Ishikawa (cell line): ENCODE measurements at regions not wholly inside any gene's neighbourhood (a gene's known extent, or its start where the extent isn't known, plus 50 kb on each side); places are given as distances from the start of the nearest gene placed in this dataset.

Source experiments
- CEBPB ChIP-seq: IDR thresholded peaks from 2 replicates; pipeline ENCODE4 v1.6.1; 2012
- EP300 ChIP-seq: IDR thresholded peaks from 2 replicates; pipeline ENCODE4 v1.6.1; 2012; ENCODE audit warnings: borderline replicate concordance
- NFIC ChIP-seq: IDR thresholded peaks from 2 replicates; pipeline ENCODE4 v1.6.1; 2012
- TAF1 ChIP-seq: IDR thresholded peaks from 2 replicates; pipeline ENCODE4 v1.6.1; 2012; ENCODE audit warnings: low read depth, mild to moderate bottlenecking
- TCF12 ChIP-seq: IDR thresholded peaks from 2 replicates; pipeline ENCODE4 v1.6.1; 2012; ENCODE audit warnings: low read depth
- YY1 ChIP-seq: IDR thresholded peaks from 2 replicates; pipeline ENCODE4 v1.6.1; 2012; ENCODE audit warnings: low read depth
- TF ChIP-seq, protein P1 (sequence below): IDR thresholded peaks from 2 replicates; pipeline ENCODE4 v1.6.1; 2012; ENCODE audit warnings: low read depth, mild to moderate bottlenecking
- TF ChIP-seq, protein P2 (sequence below): IDR thresholded peaks from 2 replicates; pipeline ENCODE4 v1.6.1; 2012

GRCh38 chr15:36332301-36332700 lies 247.1 kb upstream of the CDIN1 start:
- TF ChIP-seq TCF12 (no peak), NFIC (no peak), EP300 (no peak), YY1 (no peak), CEBPB (no peak), TAF1 (no peak)
- TF ChIP-seq, protein P1, sequence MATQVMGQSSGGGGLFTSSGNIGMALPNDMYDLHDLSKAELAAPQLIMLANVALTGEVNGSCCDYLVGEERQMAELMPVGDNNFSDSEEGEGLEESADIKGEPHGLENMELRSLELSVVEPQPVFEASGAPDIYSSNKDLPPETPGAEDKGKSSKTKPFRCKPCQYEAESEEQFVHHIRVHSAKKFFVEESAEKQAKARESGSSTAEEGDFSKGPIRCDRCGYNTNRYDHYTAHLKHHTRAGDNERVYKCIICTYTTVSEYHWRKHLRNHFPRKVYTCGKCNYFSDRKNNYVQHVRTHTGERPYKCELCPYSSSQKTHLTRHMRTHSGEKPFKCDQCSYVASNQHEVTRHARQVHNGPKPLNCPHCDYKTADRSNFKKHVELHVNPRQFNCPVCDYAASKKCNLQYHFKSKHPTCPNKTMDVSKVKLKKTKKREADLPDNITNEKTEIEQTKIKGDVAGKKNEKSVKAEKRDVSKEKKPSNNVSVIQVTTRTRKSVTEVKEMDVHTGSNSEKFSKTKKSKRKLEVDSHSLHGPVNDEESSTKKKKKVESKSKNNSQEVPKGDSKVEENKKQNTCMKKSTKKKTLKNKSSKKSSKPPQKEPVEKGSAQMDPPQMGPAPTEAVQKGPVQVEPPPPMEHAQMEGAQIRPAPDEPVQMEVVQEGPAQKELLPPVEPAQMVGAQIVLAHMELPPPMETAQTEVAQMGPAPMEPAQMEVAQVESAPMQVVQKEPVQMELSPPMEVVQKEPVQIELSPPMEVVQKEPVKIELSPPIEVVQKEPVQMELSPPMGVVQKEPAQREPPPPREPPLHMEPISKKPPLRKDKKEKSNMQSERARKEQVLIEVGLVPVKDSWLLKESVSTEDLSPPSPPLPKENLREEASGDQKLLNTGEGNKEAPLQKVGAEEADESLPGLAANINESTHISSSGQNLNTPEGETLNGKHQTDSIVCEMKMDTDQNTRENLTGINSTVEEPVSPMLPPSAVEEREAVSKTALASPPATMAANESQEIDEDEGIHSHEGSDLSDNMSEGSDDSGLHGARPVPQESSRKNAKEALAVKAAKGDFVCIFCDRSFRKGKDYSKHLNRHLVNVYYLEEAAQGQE, result no peak
- TF ChIP-seq, protein P2, sequence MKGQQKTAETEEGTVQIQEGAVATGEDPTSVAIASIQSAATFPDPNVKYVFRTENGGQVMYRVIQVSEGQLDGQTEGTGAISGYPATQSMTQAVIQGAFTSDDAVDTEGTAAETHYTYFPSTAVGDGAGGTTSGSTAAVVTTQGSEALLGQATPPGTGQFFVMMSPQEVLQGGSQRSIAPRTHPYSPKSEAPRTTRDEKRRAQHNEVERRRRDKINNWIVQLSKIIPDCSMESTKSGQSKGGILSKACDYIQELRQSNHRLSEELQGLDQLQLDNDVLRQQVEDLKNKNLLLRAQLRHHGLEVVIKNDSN, result no peak
